ENCODE measurements at regions not wholly inside any gene's neighbourhood (a gene's known extent, or its start where the extent isn't known, plus 50 kb on each side); places are given as distances from the start of the nearest gene placed in this dataset.

DNA sequence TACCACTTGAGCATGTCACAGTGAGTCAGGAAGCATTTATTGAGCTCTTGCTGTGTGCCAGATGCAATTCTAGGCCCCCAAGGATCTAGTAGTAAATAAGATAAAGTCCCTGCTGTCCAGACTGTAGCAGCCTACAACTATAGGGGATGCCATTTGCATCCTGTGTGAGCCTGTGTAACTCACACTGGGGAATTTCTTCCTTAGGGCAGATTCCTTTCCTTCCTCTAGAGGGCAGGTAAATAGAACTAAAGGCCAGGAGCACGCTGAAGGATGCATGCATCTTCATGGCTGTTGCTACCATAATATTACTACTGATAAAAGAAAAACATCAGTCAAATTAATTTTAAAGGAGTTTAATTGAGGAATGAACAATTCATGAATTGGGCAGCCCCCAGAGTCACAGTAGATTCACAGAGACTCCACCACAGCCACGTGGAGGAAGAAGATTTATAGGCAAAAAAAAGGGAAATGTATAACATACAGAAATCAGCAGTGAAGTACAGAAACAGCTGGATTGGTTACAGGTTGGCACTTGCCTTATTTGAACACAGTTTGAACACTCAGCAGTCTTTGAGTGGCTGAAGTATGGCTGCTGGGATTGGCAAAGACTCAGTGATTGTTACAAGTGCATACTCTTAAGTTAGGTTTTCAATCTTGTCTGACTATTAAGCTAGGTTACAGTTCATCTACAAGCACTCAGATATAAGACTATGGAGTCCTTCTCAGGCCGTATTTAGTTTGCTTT lies 98.9 kb downstream of the ACTL7B start:
- Histone ChIP-seq H3K36me3 (no peaks in the 10 kb centered on the region), H3K27ac (no peak overlapping the region), H3K4me1 (peaks cover 5% of the 10 kb centered on the region), H3K9me3 (no peaks in the 10 kb centered on the region), H3K4me3 (no peak overlapping the region), H3K27me3 (ENCODE audit: low read depth) (no peaks in the 10 kb centered on the region)
- DNase-seq (no peak), ATAC-seq (no peak)
- intact Hi-C loops (cut with DNase I) = no loop called here
- TF ChIP-seq, protein P1, sequence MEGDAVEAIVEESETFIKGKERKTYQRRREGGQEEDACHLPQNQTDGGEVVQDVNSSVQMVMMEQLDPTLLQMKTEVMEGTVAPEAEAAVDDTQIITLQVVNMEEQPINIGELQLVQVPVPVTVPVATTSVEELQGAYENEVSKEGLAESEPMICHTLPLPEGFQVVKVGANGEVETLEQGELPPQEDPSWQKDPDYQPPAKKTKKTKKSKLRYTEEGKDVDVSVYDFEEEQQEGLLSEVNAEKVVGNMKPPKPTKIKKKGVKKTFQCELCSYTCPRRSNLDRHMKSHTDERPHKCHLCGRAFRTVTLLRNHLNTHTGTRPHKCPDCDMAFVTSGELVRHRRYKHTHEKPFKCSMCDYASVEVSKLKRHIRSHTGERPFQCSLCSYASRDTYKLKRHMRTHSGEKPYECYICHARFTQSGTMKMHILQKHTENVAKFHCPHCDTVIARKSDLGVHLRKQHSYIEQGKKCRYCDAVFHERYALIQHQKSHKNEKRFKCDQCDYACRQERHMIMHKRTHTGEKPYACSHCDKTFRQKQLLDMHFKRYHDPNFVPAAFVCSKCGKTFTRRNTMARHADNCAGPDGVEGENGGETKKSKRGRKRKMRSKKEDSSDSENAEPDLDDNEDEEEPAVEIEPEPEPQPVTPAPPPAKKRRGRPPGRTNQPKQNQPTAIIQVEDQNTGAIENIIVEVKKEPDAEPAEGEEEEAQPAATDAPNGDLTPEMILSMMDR (IDR thresholded peaks at IDR 0.05) = no peak

DNA sequence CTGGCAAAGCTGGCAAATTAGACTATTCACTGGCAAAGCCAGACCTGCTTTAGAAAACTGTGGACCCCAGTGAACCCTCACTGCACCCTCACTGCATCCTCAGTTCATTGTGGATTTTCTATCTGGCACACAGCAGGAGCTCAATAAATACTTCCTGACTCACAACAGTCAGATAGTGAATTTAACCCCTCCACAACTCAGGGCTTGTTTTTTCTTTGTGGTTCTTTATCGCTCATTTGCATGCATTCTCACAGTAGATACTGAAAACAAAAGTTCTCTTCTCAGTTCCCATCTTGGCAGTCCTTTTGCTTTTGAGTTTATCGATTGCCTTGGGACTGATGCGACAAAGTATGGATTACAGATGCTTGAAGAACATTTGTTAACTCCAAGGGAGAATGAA lies 99.8 kb downstream of the ACTL7B start:
- ATAC-seq = no peak
- TF ChIP-seq, protein P1 (IDR thresholded peaks at IDR 0.05) = no peak

DNA sequence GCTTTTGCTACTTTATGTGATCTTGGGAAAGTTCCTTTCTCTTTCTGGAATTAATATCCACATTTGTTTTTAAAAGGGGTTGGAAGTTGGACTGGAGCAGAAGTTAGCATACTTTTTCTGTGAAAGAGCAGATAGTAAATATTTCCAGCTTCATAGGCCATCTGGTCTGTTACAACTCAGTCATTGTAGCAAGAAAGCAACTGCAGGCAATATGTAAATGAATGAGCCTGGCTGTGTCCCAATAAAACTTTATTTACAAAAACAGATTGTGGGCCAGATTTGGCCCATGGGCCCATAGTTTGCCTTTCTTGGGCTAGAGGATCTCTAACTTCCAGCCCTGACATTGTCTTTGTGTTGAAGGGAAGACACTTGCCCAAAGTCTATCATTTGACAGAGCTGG lies 104.4 kb downstream of the ACTL7B start:
- Histone ChIP-seq H3K4me3 (no peak overlapping the region), H3K4me1 (no peaks in the 10 kb centered on the region), H3K36me3 (no peaks in the 10 kb centered on the region), H3K9me3 (no peaks in the 10 kb centered on the region), H3K27me3 (ENCODE audit: low read depth) (no peaks in the 10 kb centered on the region), H3K27ac (no peak overlapping the region)
- ATAC-seq (no peak), DNase-seq (no peak)
- intact Hi-C loops (cut with DNase I) = no loop called here
- TF ChIP-seq, protein P1 (IDR thresholded peaks at IDR 0.05) = no peak

More for the DNA sequence above, 99.8 kb downstream of the ACTL7B start:
- Histone ChIP-seq H3K4me3 (no peak overlapping the region), H3K9me3 (no peaks in the 10 kb centered on the region), H3K4me1 (no peaks in the 10 kb centered on the region), H3K27ac (no peak overlapping the region), H3K36me3 (no peaks in the 10 kb centered on the region), H3K27me3 (ENCODE audit: low read depth) (no peaks in the 10 kb centered on the region)
- intact Hi-C loops (cut with DNase I) = no loop called here
- no peak for DNase-seq

DNA sequence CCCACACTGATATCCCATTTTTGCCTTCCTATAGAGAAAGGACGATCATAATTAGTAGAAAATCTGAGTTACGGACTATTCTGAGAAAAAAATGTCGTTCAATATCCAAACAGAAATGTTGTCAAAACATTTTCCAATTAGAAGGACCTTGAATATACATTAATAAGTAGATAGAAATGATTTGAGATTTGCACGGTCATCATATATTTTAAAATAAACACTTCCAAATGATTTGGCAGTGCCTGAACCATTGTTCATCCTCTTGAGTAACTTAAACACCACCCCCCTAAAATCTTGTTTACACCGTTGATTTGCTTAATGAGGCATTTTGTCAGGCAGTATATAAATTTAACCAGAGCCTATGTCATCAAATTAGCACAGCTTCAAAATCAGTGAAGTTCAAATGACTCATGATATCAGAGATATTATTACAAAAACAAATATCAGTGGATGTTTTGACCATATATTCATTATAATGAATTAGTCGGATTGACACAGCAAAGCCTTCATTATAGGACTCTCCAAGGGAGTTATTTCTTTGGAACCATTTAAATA lies 105.0 kb downstream of the ACTL7B start:
- TF ChIP-seq, protein P1 (IDR thresholded peaks at IDR 0.05) = no peak
- Histone ChIP-seq H3K27ac (no peak overlapping the region), H3K9me3 (no peaks in the 10 kb centered on the region), H3K4me3 (no peak overlapping the region), H3K27me3 (ENCODE audit: low read depth) (no peaks in the 10 kb centered on the region), H3K36me3 (no peaks in the 10 kb centered on the region), H3K4me1 (no peaks in the 10 kb centered on the region)
- intact Hi-C loops (cut with DNase I) = no loop called here
- DNase-seq = no peak
- ATAC-seq = no peak

DNA sequence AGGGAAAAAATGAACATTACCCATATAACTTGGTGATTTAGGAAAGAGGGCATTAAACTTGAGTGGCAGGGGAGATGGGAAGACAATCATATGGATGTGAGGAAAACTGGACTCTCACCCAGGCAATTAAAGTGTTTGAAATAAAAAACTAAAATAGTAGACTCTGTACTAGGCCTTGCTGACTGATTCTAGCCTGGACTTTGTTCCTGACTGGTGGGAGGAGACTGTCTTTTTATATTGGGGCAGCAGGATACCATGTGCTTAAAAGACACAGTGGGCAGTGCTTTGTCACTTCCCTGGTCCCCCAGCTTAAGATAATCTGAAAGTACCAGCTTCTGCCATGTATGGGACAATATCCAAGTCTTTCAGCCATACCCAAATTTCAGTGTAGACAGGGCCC lies 107.0 kb downstream of the ACTL7B start:
- intact Hi-C loops (cut with DNase I) = no loop called here
- Histone ChIP-seq H3K27ac (no peak overlapping the region), H3K27me3 (ENCODE audit: low read depth) (no peaks in the 10 kb centered on the region), H3K36me3 (no peaks in the 10 kb centered on the region), H3K9me3 (no peaks in the 10 kb centered on the region), H3K4me3 (no peak overlapping the region), H3K4me1 (no peaks in the 10 kb centered on the region)
- TF ChIP-seq, protein P1 (IDR thresholded peaks at IDR 0.05) = no peak
- no peak for ATAC-seq
- DNase-seq = no peak

Measured in lower lobe of right lung (tissue), 2 donors.